Upper lobe of right lung (tissue), 1 donor: ENCODE measurements at regions not wholly inside any gene's neighbourhood (a gene's known extent, or its start where the extent isn't known, plus 50 kb on each side); places are given as distances from the start of the nearest gene placed in this dataset.
A peak's percentile ranks its signal among the peaks of the same experiment; 100 is the strongest.

ENCODE experiments used
- ATAC-seq: fragments of 200-7000 bp; cut with Tn5 transposase; one replicate; pipeline ENCODE4 v1.9.1; 2020; ENCODE audit warnings: mild to moderate bottlenecking, moderate library complexity
- DNase-seq: peaks from one replicate; pipeline ENCODE4 v3.0.0-alpha.2; 2020
- H3K27ac ChIP-seq: fragments of 200-600 bp; one replicate; pipeline ENCODE4 v1.8.0; 2022
- H3K27me3 ChIP-seq: fragments of 200-600 bp; one replicate; pipeline ENCODE4 v1.8.0; 2022; ENCODE audit warnings: mild to moderate bottlenecking
- H3K36me3 ChIP-seq: fragments of 200-600 bp; one replicate; pipeline ENCODE4 v1.8.0; 2022
- H3K4me1 ChIP-seq: fragments of 200-600 bp; one replicate; pipeline ENCODE4 v1.8.0; 2022
- H3K4me3 ChIP-seq: fragments of 200-600 bp; one replicate; pipeline ENCODE4 v1.8.0; 2022; ENCODE audit warnings: mild to moderate bottlenecking
- H3K9me3 ChIP-seq: fragments of 200-600 bp; one replicate; pipeline ENCODE4 v1.8.0; 2022
- intact Hi-C: fragments of 100-400 bp; cut with DNase I; formaldehyde crosslinking; loops from one replicate; pipeline ENCODE4 v1.11.0; 2022
- TF ChIP-seq, protein P1 (sequence below): fragments of 200-600 bp; IDR thresholded peaks from one replicate; pipeline ENCODE4 v1.8.0; 2022; ENCODE audit warnings: antibody characterized with exemption
- donor health status: DM: no; HTN: yes; CAD: no; lungs with severe emphysema.

DNA sequence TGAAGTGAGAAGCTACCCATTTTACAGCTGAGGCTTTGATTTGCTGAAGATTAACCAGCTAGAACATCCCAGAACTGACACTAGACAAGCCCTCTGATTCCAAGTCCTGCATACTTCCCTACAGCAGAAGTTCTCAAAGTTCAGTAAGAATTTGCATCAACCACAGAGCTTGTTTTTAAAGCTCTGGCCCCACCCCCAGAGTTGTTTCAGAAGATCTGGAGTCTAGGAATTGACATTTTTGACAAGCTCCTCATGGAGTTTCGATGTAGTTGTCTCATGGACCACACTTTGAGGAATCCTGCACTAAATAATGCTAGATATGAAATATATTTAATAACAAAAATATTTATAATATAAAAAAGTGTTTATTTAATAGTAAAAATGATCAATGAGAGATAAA, 120.3 kb upstream of the ADAMTS18 start:
- Histone ChIP-seq H3K4me1 (no peaks in the 10 kb centered on the region), H3K36me3 (no peaks in the 10 kb centered on the region), H3K27ac (no peak overlapping the region), H3K9me3 (no peaks in the 10 kb centered on the region), H3K27me3 (no peaks in the 10 kb centered on the region), H3K4me3 (no peak overlapping the region)
- intact Hi-C loops = no loop called here
- no peak for DNase-seq
- TF ChIP-seq, protein P1, sequence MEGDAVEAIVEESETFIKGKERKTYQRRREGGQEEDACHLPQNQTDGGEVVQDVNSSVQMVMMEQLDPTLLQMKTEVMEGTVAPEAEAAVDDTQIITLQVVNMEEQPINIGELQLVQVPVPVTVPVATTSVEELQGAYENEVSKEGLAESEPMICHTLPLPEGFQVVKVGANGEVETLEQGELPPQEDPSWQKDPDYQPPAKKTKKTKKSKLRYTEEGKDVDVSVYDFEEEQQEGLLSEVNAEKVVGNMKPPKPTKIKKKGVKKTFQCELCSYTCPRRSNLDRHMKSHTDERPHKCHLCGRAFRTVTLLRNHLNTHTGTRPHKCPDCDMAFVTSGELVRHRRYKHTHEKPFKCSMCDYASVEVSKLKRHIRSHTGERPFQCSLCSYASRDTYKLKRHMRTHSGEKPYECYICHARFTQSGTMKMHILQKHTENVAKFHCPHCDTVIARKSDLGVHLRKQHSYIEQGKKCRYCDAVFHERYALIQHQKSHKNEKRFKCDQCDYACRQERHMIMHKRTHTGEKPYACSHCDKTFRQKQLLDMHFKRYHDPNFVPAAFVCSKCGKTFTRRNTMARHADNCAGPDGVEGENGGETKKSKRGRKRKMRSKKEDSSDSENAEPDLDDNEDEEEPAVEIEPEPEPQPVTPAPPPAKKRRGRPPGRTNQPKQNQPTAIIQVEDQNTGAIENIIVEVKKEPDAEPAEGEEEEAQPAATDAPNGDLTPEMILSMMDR = no peak
- ATAC-seq = no peak

- H3K36me3 ChIP-seq = no peaks in the 10 kb centered on the region
- DNase-seq (no peak), ATAC-seq (no peak)
- H3K27me3 ChIP-seq = no peaks in the 10 kb centered on the region
- H3K27ac ChIP-seq = no peak overlapping the region
- H3K4me1 ChIP-seq = no peaks in the 10 kb centered on the region
- no peak overlapping the region for H3K4me3 ChIP-seq
- intact Hi-C loops = no loop called here
- TF ChIP-seq, protein P1 = no peak
- no peaks in the 10 kb centered on the region for H3K9me3 ChIP-seq
Measured at GRCh38 chr16:77555791-77556190, 121.0 kb upstream of the ADAMTS18 start.

DNA sequence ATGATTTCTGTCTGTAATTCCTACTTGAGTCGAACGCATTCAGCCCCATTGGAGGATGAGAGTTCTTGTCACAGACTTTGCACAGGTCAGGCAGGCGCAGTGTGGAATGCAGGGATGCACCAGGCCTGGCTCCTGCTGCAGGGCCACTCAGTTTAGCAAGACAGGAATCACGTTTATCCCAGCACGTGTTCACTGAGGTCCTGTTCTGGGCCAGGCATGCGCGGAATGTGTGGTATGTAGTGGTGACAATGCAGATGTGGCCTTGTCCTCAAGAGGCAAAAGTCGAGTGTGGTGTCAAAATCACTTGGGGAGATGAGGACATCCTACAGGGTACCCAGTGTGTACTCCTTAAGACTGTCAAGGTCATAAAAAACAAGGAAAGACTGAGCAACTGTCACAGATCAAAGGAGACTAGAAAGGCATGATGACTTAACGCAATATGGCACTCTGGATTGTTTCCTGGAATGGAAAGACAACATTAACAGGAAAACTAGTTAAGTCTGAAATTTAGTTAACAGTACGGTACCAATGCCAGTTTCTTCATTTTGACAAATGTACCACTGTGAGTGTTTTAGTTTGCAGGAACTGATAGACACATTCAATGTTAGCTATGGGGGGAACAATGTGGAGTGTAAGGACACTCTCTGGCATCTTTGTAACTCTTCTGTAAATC, 121.5 kb upstream of the ADAMTS18 start:
- Histone ChIP-seq H3K9me3 (no peaks in the 10 kb centered on the region), H3K4me3 (no peak overlapping the region), H3K27ac (no peak overlapping the region), H3K27me3 (no peaks in the 10 kb centered on the region), H3K4me1 (no peaks in the 10 kb centered on the region), H3K36me3 (no peaks in the 10 kb centered on the region)
- TF ChIP-seq, protein P1 = no peak
- DNase-seq = no peak
- intact Hi-C loops = no loop called here
- ATAC-seq = peak; percentile 37

DNA sequence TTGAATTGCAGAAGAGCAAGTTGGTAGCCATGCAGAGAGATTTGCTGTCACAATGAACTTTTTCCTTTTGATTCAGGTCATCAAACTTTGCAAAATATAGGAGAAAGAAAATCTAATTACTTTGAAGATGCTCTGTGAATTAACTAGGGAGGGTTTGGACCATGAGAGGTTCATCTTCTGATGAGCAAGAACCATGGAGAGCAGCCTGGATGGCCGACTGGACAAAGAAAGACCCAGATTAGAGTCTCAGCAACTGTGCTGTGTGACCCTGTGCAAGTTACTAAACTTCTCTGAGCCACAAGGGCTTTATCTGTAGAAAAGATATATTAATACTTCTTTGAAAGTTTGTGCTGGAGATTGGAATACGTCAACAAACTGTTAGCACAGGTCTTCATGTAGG, 122.6 kb upstream of the ADAMTS18 start:
- TF ChIP-seq, protein P1 = no peak

DNA sequence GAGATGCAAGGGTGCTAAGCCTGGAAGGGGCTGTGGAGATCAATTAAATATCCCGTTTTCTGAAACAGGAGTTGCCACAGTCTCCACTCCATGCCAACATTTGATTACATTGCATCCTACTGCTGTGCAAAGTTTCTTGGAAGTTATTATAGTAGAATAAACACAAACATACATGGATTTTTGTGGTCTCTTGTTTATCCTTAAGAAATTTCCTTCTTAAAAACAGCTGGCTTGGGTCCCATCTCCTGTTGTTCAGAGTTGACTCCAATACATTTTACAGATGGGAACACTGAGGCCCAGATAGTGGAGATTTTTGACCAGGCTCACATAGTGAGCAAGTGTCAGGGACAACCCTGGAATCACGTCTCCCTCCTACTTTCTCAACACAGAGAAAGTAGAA, 124.0 kb upstream of the ADAMTS18 start:
- Histone ChIP-seq H3K4me1 (no peaks in the 10 kb centered on the region), H3K27ac (no peak overlapping the region), H3K27me3 (no peaks in the 10 kb centered on the region), H3K4me3 (no peak overlapping the region), H3K9me3 (no peaks in the 10 kb centered on the region), H3K36me3 (no peaks in the 10 kb centered on the region)
- TF ChIP-seq, protein P1 = no peak
- intact Hi-C loops = no loop called here
- DNase-seq (no peak), ATAC-seq (no peak)

More for the DNA sequence above, 122.6 kb upstream of the ADAMTS18 start:
- no peaks in the 10 kb centered on the region for H3K27me3 ChIP-seq
- no peak for DNase-seq
- intact Hi-C loops = no loop called here
- no peak overlapping the region for H3K27ac ChIP-seq
- H3K9me3 ChIP-seq = no peaks in the 10 kb centered on the region
- H3K36me3 ChIP-seq = no peaks in the 10 kb centered on the region
- H3K4me1 ChIP-seq = no peaks in the 10 kb centered on the region
- ATAC-seq = no peak
- H3K4me3 ChIP-seq = no peak overlapping the region

DNA sequence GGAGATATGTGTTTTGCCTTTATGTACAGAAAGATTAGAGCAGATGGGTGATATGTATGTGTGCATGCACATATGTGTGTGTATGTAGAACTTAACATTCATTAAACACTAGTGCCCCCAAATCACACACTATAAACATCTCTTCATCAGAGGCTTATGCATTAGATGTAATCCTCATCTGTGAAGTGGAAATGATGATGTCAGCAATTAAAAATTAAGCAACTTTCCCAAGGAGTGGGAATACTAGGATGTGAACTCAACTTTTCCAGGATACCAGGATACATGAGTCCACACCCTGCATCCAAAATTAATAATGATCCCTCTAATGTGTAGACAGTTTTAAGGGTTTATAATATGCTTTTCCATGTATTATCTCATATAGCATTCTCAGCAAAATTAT, 127.7 kb upstream of the ADAMTS18 start:
- Histone ChIP-seq H3K9me3 (no peaks in the 10 kb centered on the region), H3K27ac (no peak overlapping the region), H3K36me3 (no peaks in the 10 kb centered on the region), H3K27me3 (no peaks in the 10 kb centered on the region), H3K4me1 (no peaks in the 10 kb centered on the region), H3K4me3 (no peak overlapping the region)
- ATAC-seq (no peak), DNase-seq (no peak)
- TF ChIP-seq, protein P1 = no peak
- intact Hi-C loops = no loop called here
